Liver (tissue), 8 donors: ENCODE measurements at regions not wholly inside any gene's neighbourhood (a gene's known extent, or its start where the extent isn't known, plus 50 kb on each side); places are given as distances from the start of the nearest gene placed in this dataset.

ENCODE experiments used
- DNase-seq: peaks from one replicate; pipeline ENCODE4 v3.0.0-alpha.2; 2017; ENCODE audit warnings: low spot score
- H3K27ac ChIP-seq, 2 donors: one replicate each; pipeline ENCODE4 v1.7.0; 2013; ENCODE audit warnings: inconsistent platforms in 2 of 2, low read length in 2 of 2, control low read depth in 1 of 2, low read depth in 1 of 2, mild to moderate bottlenecking in 1 of 2
- H3K27me3 ChIP-seq, 4 donors: one replicate each; pipeline versions ENCODE4 v1.6.1 to v1.7.0; 2013; ENCODE audit warnings: low read length in 3 of 4, inconsistent platforms in 1 of 4, mild to moderate bottlenecking in 1 of 4, moderate library complexity in 1 of 4; ENCODE audit not compliant: control insufficient read depth in 4 of 4, insufficient read depth in 4 of 4
- H3K36me3 ChIP-seq, 4 donors: one replicate each; pipeline versions ENCODE4 v1.6.1 to v1.7.0; 2013; ENCODE audit warnings: low read length in 3 of 4, mild to moderate bottlenecking in 3 of 4, low read depth in 1 of 4, moderate library complexity in 1 of 4; ENCODE audit not compliant: control insufficient read depth in 4 of 4, insufficient read depth in 3 of 4
- H3K4me1 ChIP-seq, 4 donors: one replicate each; pipeline versions ENCODE4 v1.6.1 to v1.7.0; 2013; ENCODE audit warnings: low read length in 3 of 4, mild to moderate bottlenecking in 3 of 4, moderate library complexity in 1 of 4; ENCODE audit not compliant: control insufficient read depth in 4 of 4, insufficient read depth in 4 of 4
- H3K4me3 ChIP-seq, 3 donors: one replicate each; pipeline versions ENCODE4 v1.6.1 to v1.7.0; 2013; ENCODE audit warnings: low read length in 3 of 3, control low read depth in 1 of 3, low read depth in 1 of 3, mild to moderate bottlenecking in 1 of 3
- H3K9ac ChIP-seq, 2 donors: one replicate each; pipeline ENCODE4 v1.7.0; 2013; ENCODE audit warnings: low read length in 2 of 2, mild to moderate bottlenecking in 2 of 2, moderate library complexity in 2 of 2, control low read depth in 1 of 2, low read depth in 1 of 2
- H3K9me3 ChIP-seq, 4 donors: one replicate each; pipeline versions ENCODE4 v1.6.1 to v1.7.0; 2013; ENCODE audit warnings: low read length in 3 of 4; ENCODE audit not compliant: control insufficient read depth in 4 of 4
- ATF3 ChIP-seq: IDR thresholded peaks from 2 replicates; pipeline ENCODE4 v1.6.1; 2016; ENCODE audit warnings: antibody characterized with exemption
- CTCF ChIP-seq: fragments of 150-350 bp; IDR thresholded peaks from 2 replicates; pipeline ENCODE4 v1.5.1; 2017; ENCODE audit warnings: improper control_type of control experiment, low read depth, low read length; ENCODE audit not compliant: missing input control
- EGR1 ChIP-seq, 2 donors: IDR thresholded peaks; 2 replicates each; pipeline ENCODE4 v1.6.1; 2016 to 2018; ENCODE audit warnings: antibody characterized with exemption in 2 of 2, low read depth in 2 of 2
- FOXA1 ChIP-seq: IDR thresholded peaks from 2 replicates; pipeline ENCODE4 v1.6.1; 2016; ENCODE audit warnings: antibody characterized with exemption
- FOXA2 ChIP-seq: IDR thresholded peaks from 2 replicates; pipeline ENCODE4 v1.6.1; 2016; ENCODE audit warnings: antibody characterized with exemption
- GABPA ChIP-seq, 2 donors: IDR thresholded peaks in 1 of 2; conservative IDR thresholded peaks in 1 of 2; 2 replicates each; pipeline ENCODE4 v1.6.1; 2016; ENCODE audit warnings: antibody characterized with exemption in 2 of 2, mild to moderate bottlenecking in 1 of 2, moderate library complexity in 1 of 2
- HNF4A ChIP-seq, 2 donors: conservative IDR thresholded peaks; 2 replicates each; pipeline ENCODE4 v1.6.1; 2016; ENCODE audit warnings: antibody characterized with exemption in 2 of 2, mild to moderate bottlenecking in 2 of 2
- HNF4G ChIP-seq: IDR thresholded peaks from 2 replicates; pipeline ENCODE4 v1.6.1; 2016; ENCODE audit warnings: antibody characterized with exemption
- JUND ChIP-seq, 2 donors: IDR thresholded peaks; 2 replicates each; pipeline ENCODE4 v1.6.1; 2016; ENCODE audit warnings: antibody characterized with exemption in 2 of 2
- NR2F2 ChIP-seq: IDR thresholded peaks from 2 replicates; pipeline ENCODE4 v1.6.1; 2016; ENCODE audit warnings: antibody characterized with exemption
- RAD21 ChIP-seq, 2 donors: IDR thresholded peaks; 2 replicates each; pipeline ENCODE4 v1.6.1; 2016; ENCODE audit warnings: antibody characterized with exemption in 2 of 2, mild to moderate bottlenecking in 2 of 2
- REST ChIP-seq: IDR thresholded peaks from 2 replicates; pipeline ENCODE4 v1.6.1; 2016; ENCODE audit warnings: antibody characterized with exemption, mild to moderate bottlenecking
- RXRA ChIP-seq, 2 donors: IDR thresholded peaks; 2 replicates each; pipeline ENCODE4 v1.6.1; 2017 to 2018; ENCODE audit warnings: antibody characterized with exemption in 2 of 2, mild to moderate bottlenecking in 1 of 2
- SP1 ChIP-seq: IDR thresholded peaks from 2 replicates; pipeline ENCODE4 v1.6.1; 2018; ENCODE audit warnings: antibody characterized with exemption, mild to moderate bottlenecking
- TAF1 ChIP-seq: conservative IDR thresholded peaks from 2 replicates; pipeline ENCODE4 v1.6.1; 2016; ENCODE audit warnings: antibody characterized with exemption, mild to moderate bottlenecking
- ZBTB33 ChIP-seq: IDR thresholded peaks from 2 replicates; pipeline ENCODE4 v1.6.1; 2016; ENCODE audit warnings: antibody characterized with exemption
- WGBS: extraction: QIAGEN DNeasy Blood & Tissue Kit; methylation state at CpG from one replicate; pipeline ENCODE4 v1.1.7; 2013; 5-methylcytosine and 5-hydroxymethylcytosine counted together
- donor health status: healthy.
- donor health status: healthy.
- donor health status: healthy.
- donor health status: healthy.
- donor health status: healthy.

- H3K9me3 ChIP-seq: no peaks in the 10 kb centered on the region
- WGBS: 71% methylated on average over 3 of the region's 3 CpGs
- TF ChIP-seq HNF4A (conservative IDR thresholded peaks at IDR 0.05) (peak; percentile 38 to 54), HNF4G (no peak), TAF1 (no peak)
- no peaks in the 10 kb centered on the region for H3K27me3 ChIP-seq
- H3K4me1 ChIP-seq: peaks cover 0 to 21% (median 14%) of the 10 kb centered on the region in 4 donors
- peak overlapping the region in 1 of 2 donors; percentile 40 for H3K27ac ChIP-seq
- H3K4me3 ChIP-seq: no peak overlapping the region
- no peak for DNase-seq
- H3K36me3 ChIP-seq: no peaks in the 10 kb centered on the region
- H3K9ac ChIP-seq: no peak overlapping the region
Measured at GRCh38 chr2:111222204-111222866, 101.6 kb downstream of the BCL2L11 start.

- Histone ChIP-seq H3K4me3 (no peak overlapping the region), H3K27ac (no peak overlapping the region), H3K36me3 (no peaks in the 10 kb centered on the region), H3K9me3 (no peaks in the 10 kb centered on the region), H3K4me1 (peaks cover 3 to 26% (median 20%) of the 10 kb centered on the region in 4 donors), H3K9ac (no peak overlapping the region), H3K27me3 (no peaks in the 10 kb centered on the region)
- DNase-seq: peak; percentile 17
- WGBS: 93% methylated on average over 3 of the region's 3 CpGs
- no peak for TF ChIP-seq TAF1
- no peak for TF ChIP-seq REST
- TF ChIP-seq NR2F2: no peak
- TF ChIP-seq CTCF: no peak
- TF ChIP-seq RAD21 (IDR thresholded peaks at IDR 0.05): no peak
- TF ChIP-seq JUND (IDR thresholded peaks at IDR 0.05): no peak
- no peak for TF ChIP-seq RXRA (IDR thresholded peaks at IDR 0.05)
- no peak for TF ChIP-seq FOXA2
- no peak for TF ChIP-seq SP1
- no peak for TF ChIP-seq GABPA (IDR thresholded peaks at IDR 0.05 in 1 of 2, conservative IDR thresholded peaks at IDR 0.05 in 1 of 2)
- TF ChIP-seq ZBTB33: no peak
- no peak for TF ChIP-seq FOXA1
- no peak for TF ChIP-seq EGR1 (IDR thresholded peaks at IDR 0.05; ENCODE audit: low read depth in 2 of 2)
- no peak for TF ChIP-seq ATF3
- TF ChIP-seq HNF4A (conservative IDR thresholded peaks at IDR 0.05): no peak
Measured at GRCh38 chr2:111225856-111226255, 105.1 kb downstream of the BCL2L11 start.
